22Rv1 (cell line): ENCODE measurements at regions not wholly inside any gene's neighbourhood (a gene's known extent, or its start where the extent isn't known, plus 50 kb on each side); places are given as distances from the start of the nearest gene placed in this dataset.

Experiments used
- ZFX ChIP-seq: fragments of 450-650 bp; IDR thresholded peaks from 2 replicates; pipeline ENCODE4 v1.6.1; 2017; ENCODE audit warnings: antibody characterized with exemption, borderline replicate concordance
- TF ChIP-seq, protein P1 (sequence below): fragments of 450-650 bp; IDR thresholded peaks from 2 replicates; pipeline ENCODE4 v1.5.1; 2017; ENCODE audit warnings: mild to moderate bottlenecking

DNA sequence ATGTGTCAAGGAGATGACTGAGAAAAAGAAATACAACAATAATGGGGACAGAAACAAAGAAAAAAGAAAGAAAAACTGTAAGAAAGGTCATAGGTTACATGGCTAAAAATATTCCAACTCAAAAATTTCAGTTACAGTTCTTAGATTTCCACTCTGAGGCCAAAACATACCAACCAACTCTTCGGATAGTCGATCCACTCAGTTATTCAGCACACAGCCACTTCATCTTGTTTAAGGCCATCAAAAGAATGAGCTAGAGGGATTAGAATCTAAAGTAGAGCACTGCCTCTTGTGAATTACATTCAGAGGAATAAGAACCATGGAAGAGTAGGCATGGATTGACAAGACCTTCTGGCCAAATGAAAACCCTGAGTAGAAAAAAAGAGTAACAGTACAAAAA, 277.0 kb downstream of the MRPL39 start:
- TF ChIP-seq, protein P1, sequence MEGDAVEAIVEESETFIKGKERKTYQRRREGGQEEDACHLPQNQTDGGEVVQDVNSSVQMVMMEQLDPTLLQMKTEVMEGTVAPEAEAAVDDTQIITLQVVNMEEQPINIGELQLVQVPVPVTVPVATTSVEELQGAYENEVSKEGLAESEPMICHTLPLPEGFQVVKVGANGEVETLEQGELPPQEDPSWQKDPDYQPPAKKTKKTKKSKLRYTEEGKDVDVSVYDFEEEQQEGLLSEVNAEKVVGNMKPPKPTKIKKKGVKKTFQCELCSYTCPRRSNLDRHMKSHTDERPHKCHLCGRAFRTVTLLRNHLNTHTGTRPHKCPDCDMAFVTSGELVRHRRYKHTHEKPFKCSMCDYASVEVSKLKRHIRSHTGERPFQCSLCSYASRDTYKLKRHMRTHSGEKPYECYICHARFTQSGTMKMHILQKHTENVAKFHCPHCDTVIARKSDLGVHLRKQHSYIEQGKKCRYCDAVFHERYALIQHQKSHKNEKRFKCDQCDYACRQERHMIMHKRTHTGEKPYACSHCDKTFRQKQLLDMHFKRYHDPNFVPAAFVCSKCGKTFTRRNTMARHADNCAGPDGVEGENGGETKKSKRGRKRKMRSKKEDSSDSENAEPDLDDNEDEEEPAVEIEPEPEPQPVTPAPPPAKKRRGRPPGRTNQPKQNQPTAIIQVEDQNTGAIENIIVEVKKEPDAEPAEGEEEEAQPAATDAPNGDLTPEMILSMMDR: no peak
- no peak for TF ChIP-seq ZFX
